Activated naive CD4-positive, alpha-beta T cell treated with anti-CD3 and anti-CD28 coated beads for 36 hours (primary cell): ENCODE measurements at regions not wholly inside any gene's neighbourhood (a gene's known extent, or its start where the extent isn't known, plus 50 kb on each side); places are given as distances from the start of the nearest gene placed in this dataset.
"Not testable (repeated sequence)": the region's sequence is repeated elsewhere in the genome, so short reads cannot be mapped to it uniquely, and the experiment has no call there.

Experiments
- CTCF ChIA-PET: fragments of 350-600 bp; sonication (Branson Sonifier 250); formaldehyde crosslinking; loops from one replicate; lab custom pipeline; 2021; ENCODE audit warnings: antibody characterized with exemption; lab: Charles Lee
- DNase-seq: peaks from one replicate; pipeline ENCODE4 v3.0.0-alpha.2; 2020
- H3K27ac Mint-ChIP-seq: one replicate; pipeline ENCODE4 v1.8.0; 2021; ENCODE audit warnings: mild to moderate bottlenecking, mixed read lengths
- H3K27me3 Mint-ChIP-seq: one replicate; pipeline ENCODE4 v1.8.0; 2021; ENCODE audit warnings: low read depth, mixed read lengths
- H3K36me3 Mint-ChIP-seq: one replicate; pipeline ENCODE4 v1.8.0; 2021; ENCODE audit warnings: low read depth, mixed read lengths
- H3K4me1 Mint-ChIP-seq: one replicate; pipeline ENCODE4 v1.8.0; 2021; ENCODE audit warnings: low read depth, mixed read lengths
- H3K4me3 Mint-ChIP-seq: one replicate; pipeline ENCODE4 v1.8.0; 2021; ENCODE audit warnings: mild to moderate bottlenecking, moderate library complexity, mixed read lengths
- H3K9me3 Mint-ChIP-seq: one replicate; pipeline ENCODE4 v1.8.0; 2021; ENCODE audit warnings: mixed read lengths
- intact Hi-C: fragments of 100-400 bp; cut with micrococcal nuclease; formaldehyde crosslinking; loops from one replicate; pipeline ENCODE4 v1.15.1; 2023

- CTCF ChIA-PET, result no interaction called here
- intact Hi-C loops, result no loop called here
- Mint-ChIP-seq H3K27ac (no peak overlapping the region), H3K27me3 (no peaks in the 10 kb centered on the region), H3K9me3 (peaks cover 6% of the 10 kb centered on the region), H3K36me3 (no peaks in the 10 kb centered on the region), H3K4me3 (no peak overlapping the region), H3K4me1 (no peaks in the 10 kb centered on the region)
- no peak for DNase-seq
Measured at GRCh38 chr12:84058136-84058535, 854.5 kb downstream of the SLC6A15 start.

- DNase-seq, result no peak
- Mint-ChIP-seq H3K4me1 (no peaks in the 10 kb centered on the region), H3K4me3 (no peak overlapping the region), H3K27ac (no peak overlapping the region), H3K36me3 (no peaks in the 10 kb centered on the region), H3K9me3 (peaks cover 6% of the 10 kb centered on the region), H3K27me3 (no peaks in the 10 kb centered on the region)
- intact Hi-C loops, result no loop called here
- CTCF ChIA-PET, result no interaction called here
Measured at GRCh38 chr12:84054811-84055210, 857.8 kb downstream of the SLC6A15 start.

- Mint-ChIP-seq H3K27me3 (no peaks in the 10 kb centered on the region), H3K4me3 (no peak overlapping the region), H3K36me3 (no peaks in the 10 kb centered on the region), H3K9me3 (no peaks in the 10 kb centered on the region), H3K27ac (no peak overlapping the region), H3K4me1 (no peaks in the 10 kb centered on the region)
- intact Hi-C loops, result no loop called here
- no peak for DNase-seq
- CTCF ChIA-PET, result no interaction called here
Measured at GRCh38 chr12:84047881-84048280, 864.7 kb downstream of the SLC6A15 start.

- Mint-ChIP-seq H3K36me3 (no peaks in the 10 kb centered on the region), H3K4me3 (no peak overlapping the region), H3K4me1 (no peaks in the 10 kb centered on the region), H3K27ac (no peak overlapping the region), H3K27me3 (no peaks in the 10 kb centered on the region), H3K9me3 (no peaks in the 10 kb centered on the region)
- no peak for DNase-seq
- CTCF ChIA-PET, result no interaction called here
- intact Hi-C loops, result no loop called here
Measured at GRCh38 chr12:84046859-84047258, 865.7 kb downstream of the SLC6A15 start.

GRCh38 chr12:84043355-84043754, 869.2 kb downstream of the SLC6A15 start:
- H3K27ac Mint-ChIP-seq, result no peak overlapping the region
- no peaks in the 10 kb centered on the region for H3K36me3 Mint-ChIP-seq
- no peaks in the 10 kb centered on the region for H3K4me1 Mint-ChIP-seq
- CTCF ChIA-PET, result no interaction called here
- intact Hi-C loops, result no loop called here
- no peak overlapping the region for H3K4me3 Mint-ChIP-seq
- DNase-seq, result no peak
- peaks cover 5% of the 10 kb centered on the region for H3K9me3 Mint-ChIP-seq
- H3K27me3 Mint-ChIP-seq, result no peaks in the 10 kb centered on the region

GRCh38 chr12:84038242-84038641, 874.4 kb downstream of the SLC6A15 start:
- Mint-ChIP-seq H3K9me3 (peaks cover 5% of the 10 kb centered on the region), H3K27me3 (no peaks in the 10 kb centered on the region), H3K36me3 (no peaks in the 10 kb centered on the region), H3K4me1 (no peaks in the 10 kb centered on the region), H3K4me3 (no peak overlapping the region), H3K27ac (no peak overlapping the region)
- CTCF ChIA-PET, result no interaction called here
- intact Hi-C loops, result no loop called here
- no peak for DNase-seq

- Mint-ChIP-seq H3K27ac (no peak overlapping the region), H3K36me3 (no peaks in the 10 kb centered on the region), H3K9me3 (peaks cover 8% of the 10 kb centered on the region), H3K4me3 (no peak overlapping the region), H3K27me3 (no peaks in the 10 kb centered on the region), H3K4me1 (no peaks in the 10 kb centered on the region)
- no peak for DNase-seq
- intact Hi-C loops, result no loop called here
- CTCF ChIA-PET, result no interaction called here
Measured at GRCh38 chr12:84036912-84037311, 875.7 kb downstream of the SLC6A15 start.

GRCh38 chr12:84035766-84036165, 876.8 kb downstream of the SLC6A15 start:
- intact Hi-C loops, result no loop called here
- no peaks in the 10 kb centered on the region for H3K4me1 Mint-ChIP-seq
- no peak for DNase-seq
- H3K27ac Mint-ChIP-seq, result no peak overlapping the region
- no peaks in the 10 kb centered on the region for H3K36me3 Mint-ChIP-seq
- H3K4me3 Mint-ChIP-seq, result no peak overlapping the region
- no peaks in the 10 kb centered on the region for H3K27me3 Mint-ChIP-seq
- CTCF ChIA-PET, result no interaction called here
- peaks cover 8% of the 10 kb centered on the region for H3K9me3 Mint-ChIP-seq

- Mint-ChIP-seq H3K4me3 (no peak overlapping the region), H3K36me3 (no peaks in the 10 kb centered on the region), H3K4me1 (no peaks in the 10 kb centered on the region), H3K9me3 (peaks cover 8% of the 10 kb centered on the region), H3K27ac (no peak overlapping the region), H3K27me3 (no peaks in the 10 kb centered on the region)
- intact Hi-C loops, result no loop called here
- CTCF ChIA-PET, result no interaction called here
- DNase-seq, result no peak
Measured at GRCh38 chr12:84034871-84035270, 877.7 kb downstream of the SLC6A15 start.

- intact Hi-C loops, result no loop called here
- Mint-ChIP-seq H3K36me3 (no peaks in the 10 kb centered on the region), H3K27ac (no peak overlapping the region), H3K4me3 (no peak overlapping the region), H3K27me3 (no peaks in the 10 kb centered on the region), H3K9me3 (peaks cover 3% of the 10 kb centered on the region), H3K4me1 (no peaks in the 10 kb centered on the region)
- CTCF ChIA-PET, result no interaction called here
- DNase-seq, result no peak
Measured at GRCh38 chr12:84033162-84033561, 879.4 kb downstream of the SLC6A15 start.

- intact Hi-C loops, CTCF ChIA-PET, H3K27ac Mint-ChIP-seq, H3K36me3 Mint-ChIP-seq, H3K4me3 Mint-ChIP-seq, H3K27me3 Mint-ChIP-seq, DNase-seq, H3K4me1 Mint-ChIP-seq: not testable (repeated sequence)
- peaks cover 27% of the 10 kb centered on the region for H3K9me3 Mint-ChIP-seq
Measured at GRCh38 chr12:84018556-84019179, 893.9 kb downstream of the SLC6A15 start.

GRCh38 chr12:84016956-84017355, 895.6 kb downstream of the SLC6A15 start:
- DNase-seq, result no peak
- no peak overlapping the region for H3K4me3 Mint-ChIP-seq
- H3K27me3 Mint-ChIP-seq, result no peaks in the 10 kb centered on the region
- peaks cover 35% of the 10 kb centered on the region for H3K9me3 Mint-ChIP-seq
- no peaks in the 10 kb centered on the region for H3K4me1 Mint-ChIP-seq
- no peaks in the 10 kb centered on the region for H3K36me3 Mint-ChIP-seq
- no peak overlapping the region for H3K27ac Mint-ChIP-seq
- CTCF ChIA-PET, result no interaction called here
- intact Hi-C loops, result no loop called here

- Mint-ChIP-seq H3K9me3 (peaks cover 11% of the 10 kb centered on the region), H3K4me1 (no peaks in the 10 kb centered on the region), H3K4me3 (no peak overlapping the region), H3K27me3 (no peaks in the 10 kb centered on the region), H3K36me3 (no peaks in the 10 kb centered on the region), H3K27ac (no peak overlapping the region)
- intact Hi-C loops, result no loop called here
- CTCF ChIA-PET, result no interaction called here
- no peak for DNase-seq
Measured at GRCh38 chr12:83997423-83997822, 915.2 kb downstream of the SLC6A15 start.
